Liver (tissue), 8 donors: ENCODE measurements at regions not wholly inside any gene's neighbourhood (a gene's known extent, or its start where the extent isn't known, plus 50 kb on each side); places are given as distances from the start of the nearest gene placed in this dataset.
"Not testable (repeated sequence)": the region's sequence is repeated elsewhere in the genome, so short reads cannot be mapped to it uniquely, and the experiment has no call there.

Source experiments
- DNase-seq: peaks from one replicate; pipeline ENCODE4 v3.0.0-alpha.2; 2017; ENCODE audit warnings: low spot score
- H3K27ac ChIP-seq, 2 donors: one replicate each; pipeline ENCODE4 v1.7.0; 2013; ENCODE audit warnings: inconsistent platforms in 2 of 2, low read length in 2 of 2, control low read depth in 1 of 2, low read depth in 1 of 2, mild to moderate bottlenecking in 1 of 2
- H3K27me3 ChIP-seq, 4 donors: one replicate each; pipeline versions ENCODE4 v1.6.1 to v1.7.0; 2013; ENCODE audit warnings: low read length in 3 of 4, inconsistent platforms in 1 of 4, mild to moderate bottlenecking in 1 of 4, moderate library complexity in 1 of 4; ENCODE audit not compliant: control insufficient read depth in 4 of 4, insufficient read depth in 4 of 4
- H3K36me3 ChIP-seq, 4 donors: one replicate each; pipeline versions ENCODE4 v1.6.1 to v1.7.0; 2013; ENCODE audit warnings: low read length in 3 of 4, mild to moderate bottlenecking in 3 of 4, low read depth in 1 of 4, moderate library complexity in 1 of 4; ENCODE audit not compliant: control insufficient read depth in 4 of 4, insufficient read depth in 3 of 4
- H3K4me1 ChIP-seq, 4 donors: one replicate each; pipeline versions ENCODE4 v1.6.1 to v1.7.0; 2013; ENCODE audit warnings: low read length in 3 of 4, mild to moderate bottlenecking in 3 of 4, moderate library complexity in 1 of 4; ENCODE audit not compliant: control insufficient read depth in 4 of 4, insufficient read depth in 4 of 4
- H3K4me3 ChIP-seq, 3 donors: one replicate each; pipeline versions ENCODE4 v1.6.1 to v1.7.0; 2013; ENCODE audit warnings: low read length in 3 of 3, control low read depth in 1 of 3, low read depth in 1 of 3, mild to moderate bottlenecking in 1 of 3
- H3K9ac ChIP-seq, 2 donors: one replicate each; pipeline ENCODE4 v1.7.0; 2013; ENCODE audit warnings: low read length in 2 of 2, mild to moderate bottlenecking in 2 of 2, moderate library complexity in 2 of 2, control low read depth in 1 of 2, low read depth in 1 of 2
- H3K9me3 ChIP-seq, 4 donors: one replicate each; pipeline versions ENCODE4 v1.6.1 to v1.7.0; 2013; ENCODE audit warnings: low read length in 3 of 4; ENCODE audit not compliant: control insufficient read depth in 4 of 4
- ATF3 ChIP-seq: IDR thresholded peaks from 2 replicates; pipeline ENCODE4 v1.6.1; 2016; ENCODE audit warnings: antibody characterized with exemption
- CTCF ChIP-seq: fragments of 150-350 bp; IDR thresholded peaks from 2 replicates; pipeline ENCODE4 v1.5.1; 2017; ENCODE audit warnings: improper control_type of control experiment, low read depth, low read length; ENCODE audit not compliant: missing input control
- EGR1 ChIP-seq, 2 donors: IDR thresholded peaks; 2 replicates each; pipeline ENCODE4 v1.6.1; 2016 to 2018; ENCODE audit warnings: antibody characterized with exemption in 2 of 2, low read depth in 2 of 2
- FOXA1 ChIP-seq: IDR thresholded peaks from 2 replicates; pipeline ENCODE4 v1.6.1; 2016; ENCODE audit warnings: antibody characterized with exemption
- FOXA2 ChIP-seq: IDR thresholded peaks from 2 replicates; pipeline ENCODE4 v1.6.1; 2016; ENCODE audit warnings: antibody characterized with exemption
- GABPA ChIP-seq, 2 donors: IDR thresholded peaks in 1 of 2; conservative IDR thresholded peaks in 1 of 2; 2 replicates each; pipeline ENCODE4 v1.6.1; 2016; ENCODE audit warnings: antibody characterized with exemption in 2 of 2, mild to moderate bottlenecking in 1 of 2, moderate library complexity in 1 of 2
- HNF4A ChIP-seq, 2 donors: conservative IDR thresholded peaks; 2 replicates each; pipeline ENCODE4 v1.6.1; 2016; ENCODE audit warnings: antibody characterized with exemption in 2 of 2, mild to moderate bottlenecking in 2 of 2
- HNF4G ChIP-seq: IDR thresholded peaks from 2 replicates; pipeline ENCODE4 v1.6.1; 2016; ENCODE audit warnings: antibody characterized with exemption
- JUND ChIP-seq, 2 donors: IDR thresholded peaks; 2 replicates each; pipeline ENCODE4 v1.6.1; 2016; ENCODE audit warnings: antibody characterized with exemption in 2 of 2
- MAX ChIP-seq: IDR thresholded peaks from 2 replicates; pipeline ENCODE4 v1.6.1; 2016; ENCODE audit warnings: antibody characterized with exemption
- NR2F2 ChIP-seq: IDR thresholded peaks from 2 replicates; pipeline ENCODE4 v1.6.1; 2016; ENCODE audit warnings: antibody characterized with exemption
- RAD21 ChIP-seq, 2 donors: IDR thresholded peaks; 2 replicates each; pipeline ENCODE4 v1.6.1; 2016; ENCODE audit warnings: antibody characterized with exemption in 2 of 2, mild to moderate bottlenecking in 2 of 2
- REST ChIP-seq: IDR thresholded peaks from 2 replicates; pipeline ENCODE4 v1.6.1; 2016; ENCODE audit warnings: antibody characterized with exemption, mild to moderate bottlenecking
- RXRA ChIP-seq, 2 donors: IDR thresholded peaks; 2 replicates each; pipeline ENCODE4 v1.6.1; 2017 to 2018; ENCODE audit warnings: antibody characterized with exemption in 2 of 2, mild to moderate bottlenecking in 1 of 2
- TAF1 ChIP-seq: conservative IDR thresholded peaks from 2 replicates; pipeline ENCODE4 v1.6.1; 2016; ENCODE audit warnings: antibody characterized with exemption, mild to moderate bottlenecking
- YY1 ChIP-seq: IDR thresholded peaks from 2 replicates; pipeline ENCODE4 v1.6.1; 2016; ENCODE audit warnings: antibody characterized with exemption, mild to moderate bottlenecking
- ZBTB33 ChIP-seq: IDR thresholded peaks from 2 replicates; pipeline ENCODE4 v1.6.1; 2016; ENCODE audit warnings: antibody characterized with exemption
- WGBS: extraction: QIAGEN DNeasy Blood & Tissue Kit; methylation state at CpG from one replicate; pipeline ENCODE4 v1.1.7; 2013; 5-methylcytosine and 5-hydroxymethylcytosine counted together
- donor health status: healthy.
- donor health status: healthy.
- donor health status: healthy.
- donor health status: healthy.
- donor health status: healthy.

GRCh38 chr15:87537295-87537694 is 719.2 kb downstream of the NTRK3 start:
- DNase-seq = no peak
- Histone ChIP-seq H3K4me3 (no peak overlapping the region), H3K36me3 (no peaks in the 10 kb centered on the region), H3K27ac (no peak overlapping the region), H3K27me3 (no peaks in the 10 kb centered on the region), H3K4me1 (no peaks in the 10 kb centered on the region), H3K9ac (no peak overlapping the region), H3K9me3 (no peaks in the 10 kb centered on the region)
- TF ChIP-seq TAF1 (no peak), YY1 (no peak), CTCF (no peak), NR2F2 (no peak), EGR1 (IDR thresholded peaks at IDR 0.05; ENCODE audit: low read depth in 2 of 2) (no peak), REST (no peak), HNF4A (conservative IDR thresholded peaks at IDR 0.05) (no peak)
- WGBS = 40% methylated on average over 1 of the region's 1 CpG

GRCh38 chr15:87533637-87534036 is 722.9 kb downstream of the NTRK3 start:
- not testable (repeated sequence) for H3K4me3 ChIP-seq, H3K36me3 ChIP-seq, H3K9me3 ChIP-seq, H3K4me1 ChIP-seq, H3K27me3 ChIP-seq, DNase-seq, H3K27ac ChIP-seq, H3K9ac ChIP-seq
- WGBS = 54% methylated on average over 1 of the region's 1 CpG

- no peaks in the 10 kb centered on the region for H3K27me3 ChIP-seq
- no peaks in the 10 kb centered on the region for H3K36me3 ChIP-seq
- DNase-seq = no peak
- TF ChIP-seq MAX (no peak), FOXA1 (no peak), RXRA (IDR thresholded peaks at IDR 0.05) (no peak), RAD21 (IDR thresholded peaks at IDR 0.05) (no peak), NR2F2 (no peak), HNF4G (no peak), CTCF (no peak), GABPA (IDR thresholded peaks at IDR 0.05 in 1 of 2, conservative IDR thresholded peaks at IDR 0.05 in 1 of 2) (no peak), HNF4A (conservative IDR thresholded peaks at IDR 0.05) (no peak), ATF3 (no peak), ZBTB33 (no peak), FOXA2 (no peak), YY1 (no peak), EGR1 (IDR thresholded peaks at IDR 0.05; ENCODE audit: low read depth in 2 of 2) (no peak), JUND (IDR thresholded peaks at IDR 0.05) (no peak)
- no peaks in the 10 kb centered on the region for H3K9me3 ChIP-seq
- no peaks in the 10 kb centered on the region for H3K4me1 ChIP-seq
- H3K4me3 ChIP-seq = no peak overlapping the region
- no peak overlapping the region for H3K9ac ChIP-seq
- no peak overlapping the region for H3K27ac ChIP-seq
Observed at GRCh38 chr15:87528873-87529272, 727.7 kb downstream of the NTRK3 start.
